ENCODE measurements at regions not wholly inside any gene's neighbourhood (a gene's known extent, or its start where the extent isn't known, plus 50 kb on each side); places are given as distances from the start of the nearest gene placed in this dataset.

GRCh38 chr4:155487210-155487609, 110.4 kb upstream of the MAP9 start:
- H4K20me1 ChIP-seq (ENCODE audit: control insufficient read depth, extremely low read depth, insufficient read depth, low read length) = no peaks in the 10 kb centered on the region
- TF ChIP-seq CTCF (optimal IDR thresholded peaks at IDR 0.05 in 1 of 3, IDR thresholded peaks at IDR 0.05 in 1 of 3, conservative IDR thresholded peaks at IDR 0.05 in 1 of 3; ENCODE audit: extremely low read depth in 1 of 3, insufficient read depth in 2 of 3, low read length in 3 of 3) = no peak
- TF ChIP-seq EZH2 (IDR thresholded peaks at IDR 0.05; ENCODE audit: low read length) = no peak
- no peak overlapping the region for H3K27ac ChIP-seq (ENCODE audit: control insufficient read depth, insufficient read depth, low read length)
- H3K9me3 ChIP-seq (ENCODE audit: control insufficient read depth, low read depth, low read length) = no peaks in the 10 kb centered on the region
- H3K9me1 ChIP-seq (ENCODE audit: control insufficient read depth, extremely low read depth, insufficient read depth, low read length) = no peaks in the 10 kb centered on the region
- no peak overlapping the region for H3K4me3 ChIP-seq (ENCODE audit: control insufficient read depth in 2 of 3, extremely low read depth in 1 of 3, insufficient read depth in 2 of 3, low read depth in 1 of 3, low read length in 3 of 3)
- no peak overlapping the region for H2AFZ ChIP-seq (ENCODE audit: control insufficient read depth, low read length)
- H3K4me1 ChIP-seq (ENCODE audit: control insufficient read depth, extremely low read depth, insufficient read depth, low read length) = no peaks in the 10 kb centered on the region
- H3K4me2 ChIP-seq (ENCODE audit: control insufficient read depth, extremely low read depth, insufficient read depth, low read depth, low read length) = no peak overlapping the region
- no peak overlapping the region for H3K9ac ChIP-seq (ENCODE audit: control insufficient read depth, extremely low read depth, insufficient read depth, low read length)
- no peaks in the 10 kb centered on the region for H3K27me3 ChIP-seq (ENCODE audit: control insufficient read depth, extremely low read depth, insufficient read depth, low read length)
- no peaks in the 10 kb centered on the region for H3K79me2 ChIP-seq (ENCODE audit: control insufficient read depth, insufficient read depth, low read length)
- FAIRE-seq = no peak
- dilution Hi-C loops (cut with MboI; ENCODE audit: extremely low pct_ligation_motif_present, low sequenced_read_pairs) = no loop called here
- H3K36me3 ChIP-seq (ENCODE audit: control insufficient read depth in 2 of 2, extremely low read depth in 1 of 2, insufficient read depth in 2 of 2, low read length in 2 of 2) = no peaks in the 10 kb centered on the region
- no peak for DNase-seq (ENCODE audit: low read depth, low spot score)

GRCh38 chr4:155481150-155481549, 104.4 kb upstream of the MAP9 start:
- Histone ChIP-seq H3K4me3 (ENCODE audit: control insufficient read depth in 2 of 3, extremely low read depth in 1 of 3, insufficient read depth in 2 of 3, low read depth in 1 of 3, low read length in 3 of 3) (no peak overlapping the region), H3K4me1 (ENCODE audit: control insufficient read depth, extremely low read depth, insufficient read depth, low read length) (no peaks in the 10 kb centered on the region), H3K9me1 (ENCODE audit: control insufficient read depth, extremely low read depth, insufficient read depth, low read length) (no peaks in the 10 kb centered on the region), H3K4me2 (ENCODE audit: control insufficient read depth, extremely low read depth, insufficient read depth, low read depth, low read length) (no peak overlapping the region), H3K79me2 (ENCODE audit: control insufficient read depth, insufficient read depth, low read length) (no peaks in the 10 kb centered on the region), H2AFZ (ENCODE audit: control insufficient read depth, low read length) (no peak overlapping the region), H3K27ac (ENCODE audit: control insufficient read depth, insufficient read depth, low read length) (no peak overlapping the region), H3K9me3 (ENCODE audit: control insufficient read depth, low read depth, low read length) (no peaks in the 10 kb centered on the region), H3K36me3 (ENCODE audit: control insufficient read depth in 2 of 2, extremely low read depth in 1 of 2, insufficient read depth in 2 of 2, low read length in 2 of 2) (no peaks in the 10 kb centered on the region), H4K20me1 (ENCODE audit: control insufficient read depth, extremely low read depth, insufficient read depth, low read length) (no peaks in the 10 kb centered on the region), H3K27me3 (ENCODE audit: control insufficient read depth, extremely low read depth, insufficient read depth, low read length) (no peaks in the 10 kb centered on the region), H3K9ac (ENCODE audit: control insufficient read depth, extremely low read depth, insufficient read depth, low read length) (no peak overlapping the region)
- dilution Hi-C loops (cut with MboI; ENCODE audit: extremely low pct_ligation_motif_present, low sequenced_read_pairs) = no loop called here
- no peak for FAIRE-seq
- no peak for TF ChIP-seq CTCF (optimal IDR thresholded peaks at IDR 0.05 in 1 of 3, IDR thresholded peaks at IDR 0.05 in 1 of 3, conservative IDR thresholded peaks at IDR 0.05 in 1 of 3; ENCODE audit: extremely low read depth in 1 of 3, insufficient read depth in 2 of 3, low read length in 3 of 3)
- no peak for TF ChIP-seq EZH2 (IDR thresholded peaks at IDR 0.05; ENCODE audit: low read length)
- DNase-seq (ENCODE audit: low read depth, low spot score) = no peak
